ENCODE measurements at regions not wholly inside any gene's neighbourhood (a gene's known extent, or its start where the extent isn't known, plus 50 kb on each side); places are given as distances from the start of the nearest gene placed in this dataset.

DNA sequence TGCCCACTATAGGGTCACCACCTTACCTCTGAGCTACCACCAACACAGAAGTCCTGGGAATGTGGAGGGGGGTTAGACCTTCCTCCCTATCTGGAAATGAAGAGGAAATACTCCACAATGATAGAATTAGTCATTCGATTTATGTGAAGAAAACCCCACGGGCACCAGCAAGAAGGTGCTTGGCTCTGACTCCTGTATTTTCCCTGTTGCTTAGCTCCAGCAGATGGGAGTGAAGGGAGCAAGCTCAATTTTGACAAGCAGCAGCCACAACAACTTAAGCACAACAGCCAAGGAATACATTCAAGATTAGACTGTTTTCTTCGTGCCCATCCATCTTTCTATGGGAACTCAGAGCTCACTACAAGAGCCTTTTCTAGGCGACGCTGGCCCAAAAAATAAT, 191.7 kb downstream of the SPTSSA start:
- TF ChIP-seq, protein P1, sequence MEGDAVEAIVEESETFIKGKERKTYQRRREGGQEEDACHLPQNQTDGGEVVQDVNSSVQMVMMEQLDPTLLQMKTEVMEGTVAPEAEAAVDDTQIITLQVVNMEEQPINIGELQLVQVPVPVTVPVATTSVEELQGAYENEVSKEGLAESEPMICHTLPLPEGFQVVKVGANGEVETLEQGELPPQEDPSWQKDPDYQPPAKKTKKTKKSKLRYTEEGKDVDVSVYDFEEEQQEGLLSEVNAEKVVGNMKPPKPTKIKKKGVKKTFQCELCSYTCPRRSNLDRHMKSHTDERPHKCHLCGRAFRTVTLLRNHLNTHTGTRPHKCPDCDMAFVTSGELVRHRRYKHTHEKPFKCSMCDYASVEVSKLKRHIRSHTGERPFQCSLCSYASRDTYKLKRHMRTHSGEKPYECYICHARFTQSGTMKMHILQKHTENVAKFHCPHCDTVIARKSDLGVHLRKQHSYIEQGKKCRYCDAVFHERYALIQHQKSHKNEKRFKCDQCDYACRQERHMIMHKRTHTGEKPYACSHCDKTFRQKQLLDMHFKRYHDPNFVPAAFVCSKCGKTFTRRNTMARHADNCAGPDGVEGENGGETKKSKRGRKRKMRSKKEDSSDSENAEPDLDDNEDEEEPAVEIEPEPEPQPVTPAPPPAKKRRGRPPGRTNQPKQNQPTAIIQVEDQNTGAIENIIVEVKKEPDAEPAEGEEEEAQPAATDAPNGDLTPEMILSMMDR (conservative IDR thresholded peaks at IDR 0.05; ENCODE audit: low read depth, low read length) = no peak
- Histone ChIP-seq H3K79me2 (ENCODE audit: insufficient read depth, low read depth) (no peaks in the 10 kb centered on the region), H3K4me1 (ENCODE audit: low read depth, poor library complexity, severe bottlenecking) (no peaks in the 10 kb centered on the region), H3K4me3 (IDR thresholded peaks at IDR 0.05; ENCODE audit: insufficient read depth, low read depth, low read length) (no peak overlapping the region), H2AFZ (ENCODE audit: low read depth) (no peak overlapping the region), H4K20me1 (ENCODE audit: insufficient read depth) (no peaks in the 10 kb centered on the region), H3K36me3 (ENCODE audit: insufficient read depth) (no peaks in the 10 kb centered on the region), H3K27me3 (ENCODE audit: insufficient read depth, low read depth) (no peaks in the 10 kb centered on the region), H3K27ac (no peak overlapping the region), H3K9ac (no peak overlapping the region), H3K4me2 (no peak overlapping the region)

DNA sequence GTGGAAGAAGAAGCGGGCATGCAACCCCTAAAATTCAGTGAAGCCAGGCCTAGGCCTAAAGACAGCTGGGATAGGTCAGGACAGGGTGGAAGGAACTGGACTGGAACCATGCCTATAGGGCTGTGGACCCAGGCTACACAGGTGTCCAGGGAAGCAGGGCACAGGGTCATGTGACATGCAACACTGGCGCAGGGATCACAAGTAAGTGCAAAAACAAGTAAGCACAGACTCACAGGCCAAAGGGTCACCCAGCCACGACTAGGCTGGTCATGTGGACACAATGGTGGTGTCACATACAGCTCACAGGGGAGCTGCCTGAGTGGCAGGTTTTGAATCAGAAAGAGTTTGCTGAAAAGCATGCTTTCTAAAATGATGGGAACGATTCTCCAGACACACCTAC, 195.7 kb downstream of the SPTSSA start:
- Histone ChIP-seq H3K36me3 (ENCODE audit: insufficient read depth) (no peaks in the 10 kb centered on the region), H3K4me2 (no peak overlapping the region), H3K27ac (no peak overlapping the region), H3K27me3 (ENCODE audit: insufficient read depth, low read depth) (no peaks in the 10 kb centered on the region), H3K4me1 (ENCODE audit: low read depth, poor library complexity, severe bottlenecking) (no peaks in the 10 kb centered on the region), H3K9ac (no peak overlapping the region), H4K20me1 (ENCODE audit: insufficient read depth) (no peaks in the 10 kb centered on the region), H3K4me3 (IDR thresholded peaks at IDR 0.05; ENCODE audit: insufficient read depth, low read depth, low read length) (no peak overlapping the region), H2AFZ (ENCODE audit: low read depth) (no peak overlapping the region), H3K79me2 (ENCODE audit: insufficient read depth, low read depth) (no peaks in the 10 kb centered on the region)
- TF ChIP-seq, protein P1 (conservative IDR thresholded peaks at IDR 0.05; ENCODE audit: low read depth, low read length) = no peak

DNA sequence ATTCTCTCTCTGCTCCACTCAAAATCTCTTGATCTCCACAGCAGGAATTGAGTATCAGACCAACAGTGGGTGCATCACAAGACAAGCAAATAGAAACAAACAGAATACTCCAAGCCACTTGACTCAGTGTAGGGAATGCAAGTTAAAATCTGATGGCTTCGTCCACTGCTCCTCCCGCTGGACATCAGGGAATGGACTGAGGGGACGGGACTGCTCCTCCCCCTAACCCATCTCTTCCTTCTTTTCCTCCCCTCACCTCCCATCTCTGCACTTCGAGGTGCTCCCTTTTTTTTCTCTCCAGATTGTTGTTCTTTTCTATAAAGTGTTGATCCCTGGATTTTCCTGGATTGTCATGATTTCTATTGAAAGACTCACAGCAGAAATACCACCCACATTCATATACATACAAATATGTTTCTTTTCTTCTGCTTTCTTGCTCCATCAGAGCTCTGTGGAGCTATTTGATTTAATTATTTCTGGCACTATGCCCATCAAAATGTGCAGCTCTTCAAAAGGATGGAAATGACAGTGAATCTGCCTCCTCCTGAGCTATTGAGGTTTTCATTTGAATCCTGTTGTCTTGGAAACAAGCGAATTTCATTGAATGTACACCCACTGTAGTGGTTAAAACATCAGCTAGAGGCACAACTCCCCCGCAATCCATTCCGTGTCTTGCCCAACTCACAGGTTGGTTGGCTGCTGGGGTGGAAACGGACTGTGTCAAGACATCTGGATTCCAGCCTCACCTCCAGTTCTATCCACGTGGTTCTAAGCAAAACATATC, 199.7 kb downstream of the SPTSSA start:
- no peak overlapping the region for H3K4me3 ChIP-seq (IDR thresholded peaks at IDR 0.05; ENCODE audit: insufficient read depth, low read depth, low read length)
- no peak overlapping the region for H3K4me2 ChIP-seq
- TF ChIP-seq, protein P1 (conservative IDR thresholded peaks at IDR 0.05; ENCODE audit: low read depth, low read length) = no peak
- H3K27ac ChIP-seq = no peak overlapping the region
- no peaks in the 10 kb centered on the region for H3K4me1 ChIP-seq (ENCODE audit: low read depth, poor library complexity, severe bottlenecking)
- no peak overlapping the region for H2AFZ ChIP-seq (ENCODE audit: low read depth)
- H3K9ac ChIP-seq = no peak overlapping the region
- H3K79me2 ChIP-seq (ENCODE audit: insufficient read depth, low read depth) = no peaks in the 10 kb centered on the region
- H3K36me3 ChIP-seq (ENCODE audit: insufficient read depth) = no peaks in the 10 kb centered on the region
- no peaks in the 10 kb centered on the region for H4K20me1 ChIP-seq (ENCODE audit: insufficient read depth)
- no peaks in the 10 kb centered on the region for H3K27me3 ChIP-seq (ENCODE audit: insufficient read depth, low read depth)

DNA sequence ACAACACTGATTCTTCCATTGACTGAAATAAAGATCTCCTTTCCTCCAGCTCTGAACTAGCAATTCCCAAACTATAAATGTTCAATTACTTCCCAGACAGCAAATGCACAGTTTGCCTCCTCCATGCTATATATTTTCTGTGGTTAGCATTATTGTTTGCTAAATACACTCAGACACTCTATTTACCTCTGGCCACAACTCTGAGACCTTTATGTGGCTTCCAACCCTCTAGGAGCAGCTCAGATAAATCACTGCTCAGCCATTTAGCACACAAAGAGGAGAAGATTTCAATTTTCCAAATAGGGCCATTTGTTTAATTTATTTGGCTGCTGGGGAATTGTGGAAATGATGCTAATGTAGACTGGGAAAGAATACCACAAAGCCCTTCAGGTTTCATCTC, 202.0 kb downstream of the SPTSSA start:
- Histone ChIP-seq H3K27me3 (ENCODE audit: insufficient read depth, low read depth) (no peaks in the 10 kb centered on the region), H4K20me1 (ENCODE audit: insufficient read depth) (no peaks in the 10 kb centered on the region), H3K27ac (no peak overlapping the region), H2AFZ (ENCODE audit: low read depth) (no peak overlapping the region), H3K79me2 (ENCODE audit: insufficient read depth, low read depth) (no peaks in the 10 kb centered on the region), H3K4me3 (IDR thresholded peaks at IDR 0.05; ENCODE audit: insufficient read depth, low read depth, low read length) (no peak overlapping the region), H3K36me3 (ENCODE audit: insufficient read depth) (no peaks in the 10 kb centered on the region), H3K4me2 (no peak overlapping the region), H3K4me1 (ENCODE audit: low read depth, poor library complexity, severe bottlenecking) (no peaks in the 10 kb centered on the region), H3K9ac (no peak overlapping the region)
- TF ChIP-seq, protein P1 (conservative IDR thresholded peaks at IDR 0.05; ENCODE audit: low read depth, low read length) = no peak

Measured in KMS-11 (cell line).